ENCODE measurements at regions not wholly inside any gene's neighbourhood (a gene's known extent, or its start where the extent isn't known, plus 50 kb on each side); places are given as distances from the start of the nearest gene placed in this dataset.

GRCh38 chr11:91966368-91966767 lies 258.2 kb upstream of the FAT3 start:
- Mint-ChIP-seq H3K27ac (no peak overlapping the region), H3K27me3 (no peaks in the 10 kb centered on the region), H3K9me3 (peaks cover 0 to 19% (median 12%) of the 10 kb centered on the region in 9 donors), H3K36me3 (no peaks in the 10 kb centered on the region), H3K4me1 (no peaks in the 10 kb centered on the region), H3K4me3 (no peak overlapping the region)
- DNase-seq (no peak), ATAC-seq (no peak)
- POLR2A ChIA-PET: no interaction called here

GRCh38 chr11:91960770-91961169 lies 263.8 kb upstream of the FAT3 start:
- ATAC-seq: no peak
- POLR2A ChIA-PET: no interaction called here
- Mint-ChIP-seq H3K9me3 (peaks cover 15 to 51% (median 28%) of the 10 kb centered on the region in 9 donors), H3K27me3 (no peaks in the 10 kb centered on the region), H3K4me3 (no peak overlapping the region), H3K4me1 (no peaks in the 10 kb centered on the region), H3K27ac (no peak overlapping the region), H3K36me3 (peaks cover 0 to 17% (median 0%) of the 10 kb centered on the region in 3 donors)
- DNase-seq: no peak

GRCh38 chr11:91959411-91959810 lies 265.2 kb upstream of the FAT3 start:
- Mint-ChIP-seq H3K4me1 (no peaks in the 10 kb centered on the region), H3K27ac (no peak overlapping the region), H3K9me3 (peaks cover 12 to 51% (median 28%) of the 10 kb centered on the region in 9 donors), H3K4me3 (no peak overlapping the region), H3K36me3 (peaks cover 0 to 17% (median 0%) of the 10 kb centered on the region in 3 donors), H3K27me3 (no peaks in the 10 kb centered on the region)
- ATAC-seq (no peak), DNase-seq (no peak)
- POLR2A ChIA-PET: no interaction called here

DNA sequence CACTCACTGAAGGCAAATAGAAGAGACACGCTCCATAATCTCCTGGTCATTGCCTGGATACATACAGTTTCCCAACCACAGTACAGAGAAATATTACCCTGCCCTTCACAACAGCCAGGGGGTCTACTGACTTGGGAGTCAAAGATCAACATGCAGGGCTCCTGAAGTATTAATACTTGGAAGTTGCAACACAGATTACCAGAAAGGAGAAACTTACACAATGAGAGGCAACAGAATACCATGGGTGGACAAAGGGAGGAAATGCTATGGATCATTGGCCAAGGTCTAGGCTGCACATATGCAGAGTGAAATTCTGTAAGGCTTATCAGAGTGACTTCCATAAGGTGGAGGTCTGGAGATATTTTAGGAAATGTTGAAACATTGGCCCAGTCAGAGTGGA lies 267.9 kb upstream of the FAT3 start:
- H3K27me3 Mint-ChIP-seq: no peaks in the 10 kb centered on the region
- no peak overlapping the region for H3K27ac Mint-ChIP-seq
- ATAC-seq: no peak
- no peak overlapping the region for H3K4me3 Mint-ChIP-seq
- POLR2A ChIA-PET: no interaction called here
- no peak for DNase-seq
- H3K4me1 Mint-ChIP-seq: no peaks in the 10 kb centered on the region
- peaks cover 5 to 45% (median 28%) of the 10 kb centered on the region in 9 donors for H3K9me3 Mint-ChIP-seq
- H3K36me3 Mint-ChIP-seq: peaks cover 0 to 17% (median 0%) of the 10 kb centered on the region in 3 donors

DNA sequence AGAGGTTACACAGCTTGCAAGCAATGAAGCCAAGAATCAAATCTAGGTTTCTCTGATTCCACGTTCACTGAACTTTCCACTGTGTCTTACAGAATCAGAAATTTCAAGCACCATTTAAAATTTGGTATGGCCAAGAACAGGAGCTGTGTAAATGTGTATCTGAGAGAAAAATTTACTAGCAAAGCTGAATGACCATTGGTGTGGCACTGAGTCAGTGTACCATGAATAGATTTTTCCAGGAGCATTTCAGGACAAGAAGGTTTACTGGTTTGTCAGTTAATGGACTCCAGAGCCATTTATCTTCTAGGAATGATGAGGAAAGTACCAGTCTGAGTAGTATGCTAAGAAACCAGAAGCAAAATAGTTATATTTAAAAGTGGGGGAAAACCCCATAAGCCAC lies 269.4 kb upstream of the FAT3 start:
- no peak overlapping the region for H3K4me3 Mint-ChIP-seq
- H3K9me3 Mint-ChIP-seq: peaks cover 0 to 30% (median 15%) of the 10 kb centered on the region in 9 donors
- POLR2A ChIA-PET: no interaction called here
- H3K36me3 Mint-ChIP-seq: peaks cover 0 to 12% (median 0%) of the 10 kb centered on the region in 3 donors
- no peaks in the 10 kb centered on the region for H3K4me1 Mint-ChIP-seq
- H3K27me3 Mint-ChIP-seq: no peaks in the 10 kb centered on the region
- ATAC-seq: no peak
- DNase-seq: no peak
- H3K27ac Mint-ChIP-seq: no peak overlapping the region

- POLR2A ChIA-PET: no interaction called here
- H3K4me3 Mint-ChIP-seq: no peak overlapping the region
Measured at GRCh38 chr11:91952056-91952455, 272.6 kb upstream of the FAT3 start.

GRCh38 chr11:91947215-91947820 lies 277.3 kb upstream of the FAT3 start:
- POLR2A ChIA-PET: no interaction called here
- H3K27me3 Mint-ChIP-seq: peaks cover 0 to 4% (median 0%) of the 10 kb centered on the region in 5 donors
- peaks cover 0 to 27% (median 4%) of the 10 kb centered on the region in 9 donors for H3K9me3 Mint-ChIP-seq
- DNase-seq (no peak), ATAC-seq (no peak)
- H3K4me3 Mint-ChIP-seq: no peak overlapping the region
- H3K27ac Mint-ChIP-seq: no peak overlapping the region
- no peaks in the 10 kb centered on the region for H3K4me1 Mint-ChIP-seq
- no peaks in the 10 kb centered on the region for H3K36me3 Mint-ChIP-seq

More at GRCh38 chr11:91952056-91952455, 272.6 kb upstream of the FAT3 start:
- DNase-seq (no peak), ATAC-seq (no peak)
- Mint-ChIP-seq H3K27me3 (peaks cover 0 to 4% (median 0%) of the 10 kb centered on the region in 5 donors), H3K9me3 (peaks cover 0 to 15% (median 2%) of the 10 kb centered on the region in 9 donors), H3K36me3 (no peaks in the 10 kb centered on the region), H3K4me1 (no peaks in the 10 kb centered on the region), H3K27ac (no peak overlapping the region)

DNA sequence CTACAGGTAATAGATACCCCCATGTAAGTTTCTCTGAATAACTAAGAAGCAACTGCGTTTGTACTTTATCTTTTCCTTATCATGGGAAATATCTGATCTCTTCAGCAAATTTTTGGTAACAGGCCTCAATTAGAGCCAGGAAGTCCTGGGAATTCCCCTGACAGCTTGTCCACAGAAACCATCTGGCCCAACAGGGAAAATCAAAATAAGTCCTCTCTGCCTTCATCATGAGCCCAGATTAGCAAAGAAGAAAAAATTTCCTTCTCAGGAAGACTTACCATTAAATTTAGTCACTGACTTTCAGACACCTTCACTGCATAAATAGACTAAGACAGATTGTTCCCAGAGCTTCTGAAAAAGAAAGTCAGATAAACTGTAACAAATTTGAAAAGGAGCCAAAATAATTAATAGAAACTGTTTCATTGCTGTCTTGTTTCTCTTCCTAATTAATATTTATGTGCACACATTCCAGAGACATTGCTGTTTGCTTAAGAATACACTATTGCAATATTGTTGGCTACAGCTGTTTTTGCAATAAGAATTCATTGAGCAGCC lies 278.1 kb upstream of the FAT3 start:
- ATAC-seq (no peak), DNase-seq (no peak)
- H3K9me3 Mint-ChIP-seq: peaks cover 0 to 27% (median 4%) of the 10 kb centered on the region in 9 donors
- H3K4me1 Mint-ChIP-seq: no peaks in the 10 kb centered on the region
- no peaks in the 10 kb centered on the region for H3K36me3 Mint-ChIP-seq
- H3K4me3 Mint-ChIP-seq: no peak overlapping the region
- no peak overlapping the region for H3K27ac Mint-ChIP-seq
- H3K27me3 Mint-ChIP-seq: peaks cover 0 to 4% (median 0%) of the 10 kb centered on the region in 5 donors
- POLR2A ChIA-PET: no interaction called here

DNA sequence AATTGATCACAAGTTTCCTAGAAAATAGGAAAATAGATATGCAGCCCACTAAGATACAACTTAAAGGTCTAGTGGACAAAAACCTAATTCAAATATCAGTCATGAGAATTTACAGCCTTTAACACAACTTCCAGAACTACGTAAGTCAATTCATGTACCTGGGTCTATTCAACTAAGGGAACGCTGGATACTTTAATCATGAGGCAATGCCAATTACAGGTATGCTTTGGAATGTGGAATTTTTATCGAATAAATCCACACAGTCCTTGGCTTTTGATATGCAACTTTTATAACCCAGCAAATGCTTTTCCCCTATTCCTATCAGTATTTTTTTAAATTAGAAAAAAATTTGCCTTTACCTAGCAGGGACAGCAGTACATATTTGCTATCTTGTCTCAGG lies 289.5 kb upstream of the FAT3 start:
- no peak for ATAC-seq
- POLR2A ChIA-PET: no interaction called here

DNA sequence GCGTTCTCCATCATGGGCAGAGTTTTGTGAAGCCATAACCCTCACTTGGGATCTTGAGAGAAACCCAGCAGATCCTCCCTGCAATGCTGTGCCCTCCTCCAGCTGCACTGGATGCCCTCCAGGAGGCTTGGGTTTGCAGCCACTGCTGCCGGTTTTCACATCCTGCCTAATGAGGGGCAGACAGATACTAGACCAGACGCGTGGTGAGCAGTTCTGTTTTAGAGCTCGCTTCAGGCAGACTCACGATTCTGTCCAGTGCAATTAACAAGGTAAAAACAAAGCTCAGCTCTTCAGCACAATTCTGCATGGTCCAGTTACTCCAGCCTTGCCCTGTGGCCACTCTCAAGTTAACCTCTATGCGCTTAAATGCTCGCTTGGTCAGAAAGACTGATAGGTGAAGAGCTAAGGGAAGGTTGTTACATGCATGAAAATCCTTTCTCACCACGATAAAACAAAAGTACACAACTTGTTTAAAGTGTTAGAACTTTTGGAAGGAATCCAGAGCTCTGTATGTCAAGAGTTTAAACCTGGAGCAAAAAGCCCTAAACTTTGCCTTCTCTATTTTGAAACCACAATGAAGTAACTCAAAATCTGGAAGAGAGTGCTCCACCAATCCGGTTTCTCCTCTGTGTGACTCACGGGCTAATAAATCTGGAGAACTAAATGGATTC lies 292.3 kb upstream of the FAT3 start:
- H3K27ac Mint-ChIP-seq: no peak overlapping the region
- H3K27me3 Mint-ChIP-seq: peaks cover 0 to 4% (median 0%) of the 10 kb centered on the region in 5 donors
- H3K4me1 Mint-ChIP-seq: no peaks in the 10 kb centered on the region
- ATAC-seq (no peak), DNase-seq (no peak)
- no peak overlapping the region for H3K4me3 Mint-ChIP-seq
- peaks cover 0 to 17% (median 5%) of the 10 kb centered on the region in 9 donors for H3K9me3 Mint-ChIP-seq
- POLR2A ChIA-PET: no interaction called here
- H3K36me3 Mint-ChIP-seq: no peaks in the 10 kb centered on the region

More for the DNA sequence above, 289.5 kb upstream of the FAT3 start:
- no peak for DNase-seq
- Mint-ChIP-seq H3K27ac (no peak overlapping the region), H3K4me3 (no peak overlapping the region), H3K9me3 (peaks cover 0 to 17% (median 4%) of the 10 kb centered on the region in 9 donors), H3K4me1 (no peaks in the 10 kb centered on the region), H3K27me3 (peaks cover 0 to 4% (median 0%) of the 10 kb centered on the region in 5 donors), H3K36me3 (no peaks in the 10 kb centered on the region)

GRCh38 chr11:91927448-91927847 lies 297.2 kb upstream of the FAT3 start:
- no peak for DNase-seq
- no peaks in the 10 kb centered on the region for H3K36me3 Mint-ChIP-seq
- no peak overlapping the region for H3K27ac Mint-ChIP-seq
- POLR2A ChIA-PET: no interaction called here
- no peaks in the 10 kb centered on the region for H3K4me1 Mint-ChIP-seq
- H3K4me3 Mint-ChIP-seq: no peak overlapping the region
- H3K9me3 Mint-ChIP-seq: peaks cover 0 to 21% (median 8%) of the 10 kb centered on the region in 9 donors
- ATAC-seq: no peak
- H3K27me3 Mint-ChIP-seq: no peaks in the 10 kb centered on the region

GRCh38 chr11:91926965-91927364 lies 297.7 kb upstream of the FAT3 start:
- H3K27me3 Mint-ChIP-seq: no peaks in the 10 kb centered on the region
- POLR2A ChIA-PET: no interaction called here
- H3K27ac Mint-ChIP-seq: no peak overlapping the region
- ATAC-seq (no peak), DNase-seq (no peak)
- H3K4me3 Mint-ChIP-seq: no peak overlapping the region
- no peaks in the 10 kb centered on the region for H3K36me3 Mint-ChIP-seq
- H3K4me1 Mint-ChIP-seq: no peaks in the 10 kb centered on the region
- peaks cover 0 to 21% (median 8%) of the 10 kb centered on the region in 9 donors for H3K9me3 Mint-ChIP-seq

GRCh38 chr11:91922846-91923245 lies 301.8 kb upstream of the FAT3 start:
- no peaks in the 10 kb centered on the region for H3K27me3 Mint-ChIP-seq
- H3K4me1 Mint-ChIP-seq: no peaks in the 10 kb centered on the region
- POLR2A ChIA-PET: no interaction called here
- no peak overlapping the region for H3K27ac Mint-ChIP-seq
- DNase-seq: no peak
- no peak overlapping the region for H3K4me3 Mint-ChIP-seq
- ATAC-seq: no peak
- no peaks in the 10 kb centered on the region for H3K36me3 Mint-ChIP-seq
- peaks cover 2 to 25% (median 10%) of the 10 kb centered on the region in 9 donors for H3K9me3 Mint-ChIP-seq

Measured in naive thymus-derived CD8-positive, alpha-beta T cell (primary cell).